Keratinocyte (primary cell): ENCODE measurements at regions not wholly inside any gene's neighbourhood (a gene's known extent, or its start where the extent isn't known, plus 50 kb on each side); places are given as distances from the start of the nearest gene placed in this dataset.

Experiments used
- DNase-seq: peaks from one replicate; pipeline ENCODE4 v3.0.0-alpha.2; 2011; ENCODE audit warnings: low read depth, missing footprints, low spot score
- FAIRE-seq: peaks from 2 replicates; lab custom pipeline; 2011; peaks lifted over from hg19 to GRCh38; lab: Jason Lieb, UNC
- H2AFZ ChIP-seq: 2 replicates; pipeline ENCODE4 v1.6.0; 2012; ENCODE audit warnings: low read length, control low read depth, inconsistent platforms; ENCODE audit not compliant: control insufficient read depth
- H3K27ac ChIP-seq: 2 replicates; pipeline ENCODE4 v1.5.1; 2011; ENCODE audit warnings: low read length; ENCODE audit not compliant: control insufficient read depth, insufficient read depth
- H3K27me3 ChIP-seq: 3 replicates; pipeline ENCODE4 v1.6.0; 2011; ENCODE audit warnings: low read length; ENCODE audit not compliant: control insufficient read depth, insufficient read depth; ENCODE audit errors: extremely low read depth
- H3K36me3 ChIP-seq, 2 experiments: 2 replicates in 1 of 2; 3 replicates in 1 of 2; pipeline ENCODE4 v1.5.1; 2011; ENCODE audit warnings: low read length in 2 of 2, mild to moderate bottlenecking in 1 of 2; ENCODE audit not compliant: control insufficient read depth in 2 of 2, insufficient read depth in 2 of 2; ENCODE audit errors: extremely low read depth in 1 of 2
- H3K4me1 ChIP-seq: 3 replicates; pipeline ENCODE4 v1.5.1; 2011; ENCODE audit warnings: low read length; ENCODE audit not compliant: control insufficient read depth, insufficient read depth; ENCODE audit errors: extremely low read depth
- H3K4me2 ChIP-seq: 3 replicates; pipeline ENCODE4 v1.6.0; 2011; ENCODE audit warnings: low read depth, low read length; ENCODE audit not compliant: control insufficient read depth, insufficient read depth; ENCODE audit errors: extremely low read depth
- H3K4me3 ChIP-seq, 3 experiments: fragments of 200-600 bp in 1 of 3; sonication (generic) in 1 of 3; 2 replicates in 2 of 3; 3 replicates in 1 of 3; pipeline ENCODE4 v1.5.1; 2011 to 2016; ENCODE audit warnings: low read length in 3 of 3, mild to moderate bottlenecking in 3 of 3, control low read depth in 2 of 3, inconsistent platforms in 1 of 3, low read depth in 1 of 3, mixed read lengths in 1 of 3, mixed run types in 1 of 3, moderate library complexity in 1 of 3; ENCODE audit not compliant: control insufficient read depth in 2 of 3, insufficient read depth in 2 of 3; ENCODE audit errors: extremely low read depth in 1 of 3
- H3K79me2 ChIP-seq: 2 replicates; pipeline ENCODE4 v1.6.0; 2012; ENCODE audit warnings: low read length; ENCODE audit not compliant: control insufficient read depth, insufficient read depth
- H3K9ac ChIP-seq: 3 replicates; pipeline ENCODE4 v1.6.0; 2011; ENCODE audit warnings: low read length; ENCODE audit not compliant: control insufficient read depth, insufficient read depth; ENCODE audit errors: extremely low read depth
- H3K9me1 ChIP-seq: 3 replicates; pipeline ENCODE4 v1.6.0; 2011; ENCODE audit warnings: low read length; ENCODE audit not compliant: control insufficient read depth, insufficient read depth; ENCODE audit errors: extremely low read depth
- H3K9me3 ChIP-seq: 2 replicates; pipeline ENCODE4 v1.5.1; 2012; ENCODE audit warnings: low read depth, low read length; ENCODE audit not compliant: control insufficient read depth
- H4K20me1 ChIP-seq: 3 replicates; pipeline ENCODE4 v1.6.0; 2011; ENCODE audit warnings: low read length; ENCODE audit not compliant: control insufficient read depth, insufficient read depth; ENCODE audit errors: extremely low read depth
- CTCF ChIP-seq, 3 experiments: IDR thresholded peaks in 1 of 3; conservative IDR thresholded peaks in 1 of 3; optimal IDR thresholded peaks in 1 of 3; 2 replicates in 2 of 3; 3 replicates in 1 of 3; pipeline versions ENCODE3 to v1.5.1; 2011; ENCODE audit warnings: low read length in 3 of 3, mild to moderate bottlenecking in 3 of 3, moderate library complexity in 2 of 3, control low read depth in 1 of 3, inconsistent platforms in 1 of 3; ENCODE audit not compliant: insufficient read depth in 2 of 3; ENCODE audit errors: extremely low read depth in 1 of 3
- EZH2 ChIP-seq: IDR thresholded peaks from one replicate; pipeline ENCODE4 v1.6.1; 2012; ENCODE audit warnings: inconsistent platforms, mild to moderate bottlenecking, low read length, moderate library complexity
- dilution Hi-C: fragments of 300-500 bp; cut with MboI; formaldehyde crosslinking; loops from one replicate; pipeline ENCODE4 v1.7.0; 2020; ENCODE audit warnings: low sequenced_read_pairs; ENCODE audit not compliant: extremely low pct_ligation_motif_present

GRCh38 chr17:72542317-72542716, 421.5 kb downstream of the SOX9 start:
- no peak overlapping the region for H3K4me2 ChIP-seq
- H3K27ac ChIP-seq: no peak overlapping the region
- TF ChIP-seq CTCF (optimal IDR thresholded peaks at IDR 0.05 in 1 of 3, IDR thresholded peaks at IDR 0.05 in 1 of 3, conservative IDR thresholded peaks at IDR 0.05 in 1 of 3; ENCODE audit: extremely low read depth in 1 of 3, insufficient read depth in 2 of 3, low read length in 3 of 3) (no peak), EZH2 (no peak)
- H2AFZ ChIP-seq: no peak overlapping the region
- H3K4me1 ChIP-seq: peaks cover 5% of the 10 kb centered on the region
- FAIRE-seq: no peak
- peaks cover 12% of the 10 kb centered on the region for H4K20me1 ChIP-seq
- H3K4me3 ChIP-seq: no peak overlapping the region
- no peaks in the 10 kb centered on the region for H3K9me3 ChIP-seq
- dilution Hi-C loops: no loop called here
- H3K9ac ChIP-seq: no peak overlapping the region
- peaks cover 0 to 9% of the 10 kb centered on the region in 2 experiments for H3K36me3 ChIP-seq
- H3K27me3 ChIP-seq: no peaks in the 10 kb centered on the region
- no peak for DNase-seq
- H3K9me1 ChIP-seq: no peaks in the 10 kb centered on the region
- peaks cover 79% of the 10 kb centered on the region for H3K79me2 ChIP-seq

GRCh38 chr17:72545766-72546165, 424.9 kb downstream of the SOX9 start:
- Histone ChIP-seq H3K9ac (no peak overlapping the region), H3K9me1 (no peaks in the 10 kb centered on the region), H3K79me2 (peaks cover 80% of the 10 kb centered on the region), H4K20me1 (peaks cover 9% of the 10 kb centered on the region), H2AFZ (no peak overlapping the region), H3K27ac (no peak overlapping the region), H3K4me3 (no peak overlapping the region), H3K4me1 (peaks cover 2% of the 10 kb centered on the region), H3K27me3 (no peaks in the 10 kb centered on the region), H3K9me3 (no peaks in the 10 kb centered on the region), H3K4me2 (no peak overlapping the region), H3K36me3 (peaks cover 2 to 3% of the 10 kb centered on the region in 2 experiments)
- TF ChIP-seq EZH2: no peak
- no peak for TF ChIP-seq CTCF (optimal IDR thresholded peaks at IDR 0.05 in 1 of 3, IDR thresholded peaks at IDR 0.05 in 1 of 3, conservative IDR thresholded peaks at IDR 0.05 in 1 of 3; ENCODE audit: extremely low read depth in 1 of 3, insufficient read depth in 2 of 3, low read length in 3 of 3)
- DNase-seq: no peak
- FAIRE-seq: no peak
- dilution Hi-C loops: no loop called here
